Germinal center (tissue), 1 donor: ENCODE measurements at regions not wholly inside any gene's neighbourhood (a gene's known extent, or its start where the extent isn't known, plus 50 kb on each side); places are given as distances from the start of the nearest gene placed in this dataset.
"Not testable (repeated sequence)": the region's sequence is repeated elsewhere in the genome, so short reads cannot be mapped to it uniquely, and the experiment has no call there.

Source experiments
- DNase-seq: peaks from one replicate; pipeline ENCODE4 v3.0.0; 2012; ENCODE audit warnings: mixed read lengths, low spot score

- no peak for DNase-seq
Observed at GRCh38 chr14:45838597-45838996, 585.6 kb upstream of the MIS18BP1 start.

- DNase-seq, result no peak
Observed at GRCh38 chr14:45819107-45819506, 566.1 kb upstream of the MIS18BP1 start.

GRCh38 chr14:45811155-45811554 lies 558.2 kb upstream of the MIS18BP1 start:
- no peak for DNase-seq

GRCh38 chr14:45810152-45810872 lies 557.3 kb upstream of the MIS18BP1 start:
- DNase-seq, result no peak

GRCh38 chr14:45807178-45807899 lies 554.3 kb upstream of the MIS18BP1 start:
- no peak for DNase-seq

- no peak for DNase-seq
Observed at GRCh38 chr14:45799511-45799910, 546.5 kb upstream of the MIS18BP1 start.

GRCh38 chr14:45798659-45799058 lies 545.7 kb upstream of the MIS18BP1 start:
- no peak for DNase-seq

- not testable (repeated sequence) for DNase-seq
Observed at GRCh38 chr14:45796006-45796405, 543.0 kb upstream of the MIS18BP1 start.

- no peak for DNase-seq
Observed at GRCh38 chr14:45793081-45793480, 540.1 kb upstream of the MIS18BP1 start.

- no peak for DNase-seq
Observed at GRCh38 chr14:45790293-45790692, 537.3 kb upstream of the MIS18BP1 start.

GRCh38 chr14:45787167-45787566 lies 534.2 kb upstream of the MIS18BP1 start:
- no peak for DNase-seq

- no peak for DNase-seq
Observed at GRCh38 chr14:45786266-45786665, 533.3 kb upstream of the MIS18BP1 start.

- DNase-seq, result no peak
Observed at GRCh38 chr14:45785240-45785639, 532.2 kb upstream of the MIS18BP1 start.

GRCh38 chr14:45766247-45766646 lies 513.2 kb upstream of the MIS18BP1 start:
- no peak for DNase-seq

- no peak for DNase-seq
Observed at GRCh38 chr14:45757655-45758054, 504.7 kb upstream of the MIS18BP1 start.

- DNase-seq, result not testable (repeated sequence)
Observed at GRCh38 chr14:45756412-45756811, 503.4 kb upstream of the MIS18BP1 start.

- no peak for DNase-seq
Observed at GRCh38 chr14:45743884-45744283, 490.9 kb upstream of the MIS18BP1 start.

GRCh38 chr14:45742187-45742586 lies 489.2 kb upstream of the MIS18BP1 start:
- DNase-seq, result no peak

- no peak for DNase-seq
Observed at GRCh38 chr14:45728434-45729225, 475.6 kb upstream of the MIS18BP1 start.

GRCh38 chr14:45727133-45727532 lies 474.1 kb upstream of the MIS18BP1 start:
- DNase-seq, result no peak

GRCh38 chr14:45721472-45721871 lies 468.5 kb upstream of the MIS18BP1 start:
- DNase-seq, result no peak

- DNase-seq, result no peak
Observed at GRCh38 chr14:45716572-45716971, 463.6 kb upstream of the MIS18BP1 start.

GRCh38 chr14:45715946-45716345 lies 462.9 kb upstream of the MIS18BP1 start:
- no peak for DNase-seq
